ENCODE measurements at regions not wholly inside any gene's neighbourhood (a gene's known extent, or its start where the extent isn't known, plus 50 kb on each side); places are given as distances from the start of the nearest gene placed in this dataset.

- H4K20me1 ChIP-seq (ENCODE audit: insufficient read depth): no peaks in the 10 kb centered on the region
- no peak overlapping the region for H3K4me2 ChIP-seq (ENCODE audit: unreplicated experiment)
- no peaks in the 10 kb centered on the region for H3K4me1 ChIP-seq (ENCODE audit: insufficient read depth)
- H3K4me3 ChIP-seq: no peak overlapping the region
- no peak overlapping the region for H2AFZ ChIP-seq
- H3K36me3 ChIP-seq (ENCODE audit: low read depth): no peaks in the 10 kb centered on the region
- H3K27me3 ChIP-seq (replicated peaks; ENCODE audit: insufficient read depth): no peaks in the 10 kb centered on the region
- in situ Hi-C loops (cut with MboI): no loop called here
- H3K9me2 ChIP-seq (ENCODE audit: insufficient read depth): no peaks in the 10 kb centered on the region
- no peaks in the 10 kb centered on the region for H3K79me2 ChIP-seq (ENCODE audit: insufficient read depth)
- H3K27ac ChIP-seq: no peak overlapping the region
- no peak for DNase-seq
- H3K9ac ChIP-seq: no peak overlapping the region
- H3F3A ChIP-seq (ENCODE audit: insufficient read depth): no peaks in the 10 kb centered on the region
- WGBS, 2 experiments (ENCODE audit: low coverage in 1 of 2, low lambda C conversion rate in 2 of 2, missing lambda C conversion rate in 2 of 2): 66 to 72% methylated on average over 1 of the region's 1 CpG
- H3K9me3 ChIP-seq (ENCODE audit: low read depth): no peaks in the 10 kb centered on the region
- TF ChIP-seq EZH2phosphoT487 (IDR thresholded peaks at IDR 0.05; ENCODE audit: insufficient read depth, low read depth) (no peak), EZH2 (IDR thresholded peaks at IDR 0.05; ENCODE audit: insufficient read depth, poor library complexity, severe bottlenecking) (no peak)
These were observed 956.7 kb upstream of the SEL1L start for GRCh38 chr14:82490397-82490796.

GRCh38 chr14:82492157-82492556 is 958.5 kb upstream of the SEL1L start:
- Histone ChIP-seq H3K27me3 (replicated peaks; ENCODE audit: insufficient read depth) (no peaks in the 10 kb centered on the region), H2AFZ (no peak overlapping the region), H4K20me1 (ENCODE audit: insufficient read depth) (no peaks in the 10 kb centered on the region), H3K36me3 (ENCODE audit: low read depth) (no peaks in the 10 kb centered on the region), H3F3A (ENCODE audit: insufficient read depth) (no peaks in the 10 kb centered on the region), H3K79me2 (ENCODE audit: insufficient read depth) (no peaks in the 10 kb centered on the region), H3K4me1 (ENCODE audit: insufficient read depth) (no peaks in the 10 kb centered on the region), H3K9me2 (ENCODE audit: insufficient read depth) (no peaks in the 10 kb centered on the region), H3K9ac (no peak overlapping the region), H3K4me3 (no peak overlapping the region), H3K27ac (no peak overlapping the region), H3K4me2 (ENCODE audit: unreplicated experiment) (no peak overlapping the region), H3K9me3 (ENCODE audit: low read depth) (no peaks in the 10 kb centered on the region)
- no peak for TF ChIP-seq EZH2phosphoT487 (IDR thresholded peaks at IDR 0.05; ENCODE audit: insufficient read depth, low read depth)
- no peak for TF ChIP-seq EZH2 (IDR thresholded peaks at IDR 0.05; ENCODE audit: insufficient read depth, poor library complexity, severe bottlenecking)
- no peak for DNase-seq
- in situ Hi-C loops (cut with MboI): no loop called here
- 0 to 7% methylated on average over 1 of the region's 1 CpG for WGBS, 2 experiments (ENCODE audit: low coverage in 1 of 2, low lambda C conversion rate in 2 of 2, missing lambda C conversion rate in 2 of 2)

GRCh38 chr14:82500222-82500621 is 966.6 kb upstream of the SEL1L start:
- Histone ChIP-seq H3K27ac (no peak overlapping the region), H3F3A (ENCODE audit: insufficient read depth) (no peaks in the 10 kb centered on the region), H2AFZ (no peak overlapping the region), H3K4me2 (ENCODE audit: unreplicated experiment) (no peak overlapping the region), H4K20me1 (ENCODE audit: insufficient read depth) (no peaks in the 10 kb centered on the region), H3K36me3 (ENCODE audit: low read depth) (no peaks in the 10 kb centered on the region), H3K27me3 (replicated peaks; ENCODE audit: insufficient read depth) (no peaks in the 10 kb centered on the region), H3K79me2 (ENCODE audit: insufficient read depth) (no peaks in the 10 kb centered on the region), H3K4me1 (ENCODE audit: insufficient read depth) (no peaks in the 10 kb centered on the region), H3K4me3 (no peak overlapping the region), H3K9ac (no peak overlapping the region), H3K9me3 (ENCODE audit: low read depth) (no peaks in the 10 kb centered on the region), H3K9me2 (ENCODE audit: insufficient read depth) (no peaks in the 10 kb centered on the region)
- in situ Hi-C loops (cut with MboI): no loop called here
- TF ChIP-seq EZH2 (IDR thresholded peaks at IDR 0.05; ENCODE audit: insufficient read depth, poor library complexity, severe bottlenecking) (no peak), EZH2phosphoT487 (IDR thresholded peaks at IDR 0.05; ENCODE audit: insufficient read depth, low read depth) (no peak)
- DNase-seq: no peak
- 33 to 51% methylated on average over 1 of the region's 1 CpG for WGBS, 2 experiments (ENCODE audit: low coverage in 1 of 2, low lambda C conversion rate in 2 of 2, missing lambda C conversion rate in 2 of 2)

GRCh38 chr14:82501554-82501953 is 967.9 kb upstream of the SEL1L start:
- Histone ChIP-seq H4K20me1 (ENCODE audit: insufficient read depth) (no peaks in the 10 kb centered on the region), H3K79me2 (ENCODE audit: insufficient read depth) (no peaks in the 10 kb centered on the region), H3K4me1 (ENCODE audit: insufficient read depth) (no peaks in the 10 kb centered on the region), H3K9me2 (ENCODE audit: insufficient read depth) (no peaks in the 10 kb centered on the region), H3K9ac (no peak overlapping the region), H3K27ac (no peak overlapping the region), H3K9me3 (ENCODE audit: low read depth) (no peaks in the 10 kb centered on the region), H3K4me2 (ENCODE audit: unreplicated experiment) (no peak overlapping the region), H3K27me3 (replicated peaks; ENCODE audit: insufficient read depth) (no peaks in the 10 kb centered on the region), H3K4me3 (no peak overlapping the region), H3F3A (ENCODE audit: insufficient read depth) (no peaks in the 10 kb centered on the region), H3K36me3 (ENCODE audit: low read depth) (no peaks in the 10 kb centered on the region), H2AFZ (no peak overlapping the region)
- in situ Hi-C loops (cut with MboI): no loop called here
- no peak for DNase-seq
- WGBS, 2 experiments (ENCODE audit: low coverage in 1 of 2, low lambda C conversion rate in 2 of 2, missing lambda C conversion rate in 2 of 2): 20% methylated on average over 2 of the region's 2 CpGs
- TF ChIP-seq EZH2 (IDR thresholded peaks at IDR 0.05; ENCODE audit: insufficient read depth, poor library complexity, severe bottlenecking) (no peak), EZH2phosphoT487 (IDR thresholded peaks at IDR 0.05; ENCODE audit: insufficient read depth, low read depth) (no peak)

- Histone ChIP-seq H3K27ac (no peak overlapping the region), H3K4me2 (ENCODE audit: unreplicated experiment) (no peak overlapping the region), H3F3A (ENCODE audit: insufficient read depth) (no peaks in the 10 kb centered on the region), H3K9ac (no peak overlapping the region), H3K9me3 (ENCODE audit: low read depth) (no peaks in the 10 kb centered on the region), H3K79me2 (ENCODE audit: insufficient read depth) (no peaks in the 10 kb centered on the region), H2AFZ (no peak overlapping the region), H4K20me1 (ENCODE audit: insufficient read depth) (no peaks in the 10 kb centered on the region), H3K4me3 (no peak overlapping the region), H3K4me1 (ENCODE audit: insufficient read depth) (no peaks in the 10 kb centered on the region), H3K27me3 (replicated peaks; ENCODE audit: insufficient read depth) (no peaks in the 10 kb centered on the region), H3K9me2 (ENCODE audit: insufficient read depth) (no peaks in the 10 kb centered on the region), H3K36me3 (ENCODE audit: low read depth) (no peaks in the 10 kb centered on the region)
- 21 to 22% methylated on average over 4 of the region's 4 CpGs for WGBS, 2 experiments (ENCODE audit: low coverage in 1 of 2, low lambda C conversion rate in 2 of 2, missing lambda C conversion rate in 2 of 2)
- in situ Hi-C loops (cut with MboI): no loop called here
- no peak for DNase-seq
- TF ChIP-seq EZH2 (IDR thresholded peaks at IDR 0.05; ENCODE audit: insufficient read depth, poor library complexity, severe bottlenecking) (no peak), EZH2phosphoT487 (IDR thresholded peaks at IDR 0.05; ENCODE audit: insufficient read depth, low read depth) (no peak)
These were observed 968.4 kb upstream of the SEL1L start for GRCh38 chr14:82502043-82502442.
